AG09309 (cell line): ENCODE measurements at regions not wholly inside any gene's neighbourhood (a gene's known extent, or its start where the extent isn't known, plus 50 kb on each side); places are given as distances from the start of the nearest gene placed in this dataset.
"Not testable (repeated sequence)": the region's sequence is repeated elsewhere in the genome, so short reads cannot be mapped to it uniquely, and the experiment has no call there.

ENCODE experiments used
- DNase-seq: peaks from one replicate; pipeline ENCODE4 v3.0.0-alpha.2; 2010; ENCODE audit warnings: low read depth
- H3K4me3 ChIP-seq: 2 replicates; pipeline ENCODE4 v1.5.1; 2011; ENCODE audit warnings: mild to moderate bottlenecking, low read depth, low read length, moderate library complexity; ENCODE audit not compliant: control insufficient read depth
- CTCF ChIP-seq: IDR thresholded peaks from 2 replicates; pipeline ENCODE4 v1.5.1; 2011; ENCODE audit warnings: mild to moderate bottlenecking, low read depth, low read length, inconsistent platforms; ENCODE audit not compliant: insufficient read depth, control insufficient read depth; ENCODE audit errors: missing control alignments

- not testable (repeated sequence) for H3K4me3 ChIP-seq
Observed at GRCh38 chr17:45554479-45554878, 64.0 kb upstream of the PLEKHM1 start.

GRCh38 chr17:45558821-45559220 lies 68.3 kb upstream of the PLEKHM1 start:
- not testable (repeated sequence) for H3K4me3 ChIP-seq, DNase-seq

More at GRCh38 chr17:45554479-45554878, 64.0 kb upstream of the PLEKHM1 start:
- DNase-seq = not testable (repeated sequence)

GRCh38 chr17:45562868-45563267 lies 72.3 kb upstream of the PLEKHM1 start:
- not testable (repeated sequence) for DNase-seq, H3K4me3 ChIP-seq

GRCh38 chr17:45563283-45563682 lies 72.8 kb upstream of the PLEKHM1 start:
- not testable (repeated sequence) for DNase-seq

GRCh38 chr17:45568275-45568674 lies 77.8 kb upstream of the PLEKHM1 start:
- DNase-seq, H3K4me3 ChIP-seq: not testable (repeated sequence)

More at GRCh38 chr17:45563283-45563682, 72.8 kb upstream of the PLEKHM1 start:
- not testable (repeated sequence) for H3K4me3 ChIP-seq

GRCh38 chr17:45573326-45573725 lies 82.8 kb upstream of the PLEKHM1 start:
- not testable (repeated sequence) for DNase-seq, H3K4me3 ChIP-seq

GRCh38 chr17:45573924-45574770 lies 83.6 kb upstream of the PLEKHM1 start:
- TF ChIP-seq CTCF = no peak
- no peak overlapping the region for H3K4me3 ChIP-seq
- DNase-seq = peak; percentile 49

GRCh38 chr17:45575126-45575885 lies 84.8 kb upstream of the PLEKHM1 start:
- no peak for DNase-seq
- no peak for TF ChIP-seq CTCF
- no peak overlapping the region for H3K4me3 ChIP-seq

DNA sequence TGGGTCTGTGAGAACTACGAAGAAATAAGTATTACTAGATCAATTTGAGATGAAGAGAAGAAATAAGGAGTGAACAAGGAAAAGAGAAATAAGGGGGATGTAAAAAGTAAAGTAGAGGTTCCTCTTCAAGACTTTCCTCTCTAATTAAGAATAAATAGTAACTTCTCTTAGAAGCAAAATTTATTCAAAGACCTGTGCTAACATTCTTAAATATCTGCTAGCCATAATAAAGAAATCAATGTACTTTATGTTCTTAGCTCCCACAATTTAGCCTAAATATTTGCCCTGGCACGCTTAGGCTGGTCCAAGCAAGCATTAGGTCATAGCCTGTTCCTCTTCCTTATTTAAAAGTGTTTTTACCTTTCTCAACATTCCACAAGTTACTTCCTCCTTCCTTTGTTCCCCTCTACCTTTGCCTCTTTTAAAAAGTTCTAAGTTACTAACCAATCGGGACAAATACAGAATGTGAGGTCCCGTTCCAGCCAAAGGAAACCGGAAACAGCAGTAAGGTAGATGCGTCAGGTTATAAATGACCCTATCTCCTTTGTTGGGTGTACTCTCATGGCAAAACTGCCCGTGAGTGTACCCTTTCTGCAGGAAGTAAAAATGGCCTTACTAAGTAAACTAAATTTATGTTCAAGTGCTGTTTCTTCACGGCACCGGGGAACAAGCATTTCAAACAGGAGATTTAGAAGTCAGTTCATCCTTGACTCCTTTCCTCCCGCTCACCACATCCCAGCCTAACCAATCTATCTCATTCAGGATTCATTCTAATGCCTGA lies 86.2 kb upstream of the PLEKHM1 start:
- H3K4me3 ChIP-seq, DNase-seq: not testable (repeated sequence)

DNA sequence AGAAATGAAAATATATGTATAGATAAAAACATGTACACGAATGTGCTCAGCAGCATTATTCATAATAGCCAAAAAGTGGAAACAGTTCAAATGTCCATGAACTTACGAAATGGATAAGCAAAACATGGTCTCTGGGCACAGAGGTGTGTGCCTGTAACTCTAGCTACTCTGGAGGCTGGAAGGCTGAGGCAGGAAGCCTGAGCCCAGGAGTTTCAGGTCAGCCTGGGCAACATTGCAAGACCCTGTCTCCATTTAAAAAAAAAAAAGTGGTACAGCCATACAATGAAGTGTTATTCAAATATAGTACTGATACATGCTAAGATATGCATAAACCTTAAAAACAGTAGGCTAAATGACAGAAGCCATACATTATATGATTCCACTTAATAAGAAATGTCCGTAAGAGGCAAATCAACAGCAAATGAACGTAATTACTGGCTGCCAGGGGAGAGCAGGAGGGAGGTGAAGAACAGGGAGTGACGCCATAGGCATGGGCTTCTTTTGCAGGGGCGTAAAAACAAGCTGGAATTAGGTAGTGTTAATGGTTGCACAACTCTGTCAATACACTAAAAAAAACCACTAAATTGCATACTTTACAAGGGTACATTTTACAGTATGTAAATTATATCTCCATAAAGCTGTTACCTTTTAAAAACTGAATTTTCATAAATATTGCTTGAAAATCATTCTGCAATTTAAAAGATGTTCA lies 87.2 kb upstream of the PLEKHM1 start:
- no peak for DNase-seq
- H3K4me3 ChIP-seq = no peak overlapping the region
- TF ChIP-seq CTCF = no peak
